Upper lobe of left lung (tissue), 6 donors: ENCODE measurements at regions not wholly inside any gene's neighbourhood (a gene's known extent, or its start where the extent isn't known, plus 50 kb on each side); places are given as distances from the start of the nearest gene placed in this dataset.

ENCODE experiments used
- ATAC-seq, 2 donors: fragments of 200-7000 bp; cut with Tn5 transposase; one replicate each; pipeline ENCODE4 v1.9.1; 2022; ENCODE audit warnings: mild to moderate bottlenecking in 2 of 2, moderate library complexity in 2 of 2; ENCODE audit not compliant: low FRiP score in 2 of 2
- DNase-seq, 2 donors: peaks; one replicate each; pipeline ENCODE4 v3.0.0-alpha.2; 2019 to 2020
- H3K27ac ChIP-seq, 4 donors: fragments of 200-600 bp; sonication (generic); one replicate each; pipeline ENCODE4 v1.5.1; 2016 to 2019
- H3K27me3 ChIP-seq, 4 donors: fragments of 200-600 bp; sonication (generic); one replicate each; pipeline ENCODE4 v1.5.1; 2017 to 2019
- H3K36me3 ChIP-seq, 4 donors: fragments of 200-600 bp; sonication (generic); one replicate each; pipeline ENCODE4 v1.5.1; 2016 to 2019
- H3K4me1 ChIP-seq, 4 donors: fragments of 200-600 bp; sonication (generic); one replicate each; pipeline ENCODE4 v1.5.1; 2018 to 2019
- H3K4me3 ChIP-seq, 4 donors: fragments of 200-600 bp; sonication (generic); one replicate each; pipeline ENCODE4 v1.5.1; 2017 to 2019; ENCODE audit warnings: mild to moderate bottlenecking in 2 of 4, moderate library complexity in 1 of 4
- H3K9me3 ChIP-seq, 4 donors: fragments of 200-600 bp; sonication (generic); one replicate each; pipeline ENCODE4 v1.5.1; 2018 to 2019
- EP300 ChIP-seq, 4 donors: sonication (generic); formaldehyde crosslinking; IDR thresholded peaks; one replicate each; pipeline ENCODE4 v1.5.1; 2017; ENCODE audit warnings: antibody characterized with exemption in 4 of 4, control low read depth in 2 of 4
- POLR2A ChIP-seq, 4 donors: fragments of 450-650 bp; IDR thresholded peaks; one replicate each; pipeline ENCODE4 v1.5.1; 2016 to 2017; ENCODE audit warnings: antibody characterized with exemption in 4 of 4, mild to moderate bottlenecking in 2 of 4
- POLR2AphosphoS5 ChIP-seq, 2 donors: sonication (generic); formaldehyde crosslinking; IDR thresholded peaks; one replicate each; pipeline ENCODE4 v1.5.1; 2017; ENCODE audit warnings: antibody characterized with exemption in 2 of 2
- WGBS, 2 donors: methylation state at CpG; one replicate each; pipeline ENCODE4 v1.1.5; 2017 to 2018; 5-methylcytosine and 5-hydroxymethylcytosine counted together
- TF ChIP-seq, protein P1 (sequence below), 6 experiments: fragments of 450-650 bp in 4 of 6; fragments of 200-600 bp in 2 of 6; sonication (generic) in 2 of 6; IDR thresholded peaks; one replicate each; pipeline ENCODE4 v1.5.1; 2016 to 2019; ENCODE audit warnings: antibody characterized with exemption in 6 of 6
- donor health status: DM: no; HTN: no; CAD: no; lungs with moderate emphysema.
- donor health status: DM: no; HTN: yes; CAD: no; lungs with severe emphysema.

DNA sequence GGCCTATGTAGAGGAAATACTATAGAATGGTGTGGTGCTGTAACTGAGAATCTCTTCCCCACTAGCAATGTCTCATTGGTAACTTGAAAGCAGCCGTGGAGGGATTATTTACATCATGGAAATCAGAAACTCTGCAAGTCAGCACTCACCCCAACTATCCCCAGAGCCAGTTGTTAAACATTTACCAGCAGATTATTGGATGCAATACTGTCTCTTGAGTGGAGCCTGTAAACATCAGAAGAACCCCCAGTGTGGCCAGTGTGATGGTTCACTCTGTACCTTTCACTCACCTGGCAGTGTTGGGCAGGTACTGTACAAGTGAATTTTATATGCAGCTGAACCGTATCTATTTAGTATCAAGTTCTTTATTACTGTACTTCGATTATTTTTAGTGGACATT, 299.8 kb upstream of the SALL1 start:
- H3K4me1 ChIP-seq: no peaks in the 10 kb centered on the region
- TF ChIP-seq EP300 (IDR thresholded peaks at IDR 0.05): no peak
- TF ChIP-seq, protein P1, sequence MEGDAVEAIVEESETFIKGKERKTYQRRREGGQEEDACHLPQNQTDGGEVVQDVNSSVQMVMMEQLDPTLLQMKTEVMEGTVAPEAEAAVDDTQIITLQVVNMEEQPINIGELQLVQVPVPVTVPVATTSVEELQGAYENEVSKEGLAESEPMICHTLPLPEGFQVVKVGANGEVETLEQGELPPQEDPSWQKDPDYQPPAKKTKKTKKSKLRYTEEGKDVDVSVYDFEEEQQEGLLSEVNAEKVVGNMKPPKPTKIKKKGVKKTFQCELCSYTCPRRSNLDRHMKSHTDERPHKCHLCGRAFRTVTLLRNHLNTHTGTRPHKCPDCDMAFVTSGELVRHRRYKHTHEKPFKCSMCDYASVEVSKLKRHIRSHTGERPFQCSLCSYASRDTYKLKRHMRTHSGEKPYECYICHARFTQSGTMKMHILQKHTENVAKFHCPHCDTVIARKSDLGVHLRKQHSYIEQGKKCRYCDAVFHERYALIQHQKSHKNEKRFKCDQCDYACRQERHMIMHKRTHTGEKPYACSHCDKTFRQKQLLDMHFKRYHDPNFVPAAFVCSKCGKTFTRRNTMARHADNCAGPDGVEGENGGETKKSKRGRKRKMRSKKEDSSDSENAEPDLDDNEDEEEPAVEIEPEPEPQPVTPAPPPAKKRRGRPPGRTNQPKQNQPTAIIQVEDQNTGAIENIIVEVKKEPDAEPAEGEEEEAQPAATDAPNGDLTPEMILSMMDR (IDR thresholded peaks at IDR 0.05): no peak
- TF ChIP-seq POLR2A (IDR thresholded peaks at IDR 0.05): no peak
- no peak for TF ChIP-seq POLR2AphosphoS5 (IDR thresholded peaks at IDR 0.05)
- H3K27ac ChIP-seq: no peak overlapping the region

GRCh38 chr16:51450376-51450775, 299.3 kb upstream of the SALL1 start:
- Histone ChIP-seq H3K27ac (no peak overlapping the region), H3K4me1 (no peaks in the 10 kb centered on the region), H3K9me3 (no peaks in the 10 kb centered on the region), H3K4me3 (no peak overlapping the region), H3K27me3 (no peaks in the 10 kb centered on the region), H3K36me3 (no peaks in the 10 kb centered on the region)
- DNase-seq (no peak), ATAC-seq (no peak)
- no peak for TF ChIP-seq POLR2A (IDR thresholded peaks at IDR 0.05)
- TF ChIP-seq EP300 (IDR thresholded peaks at IDR 0.05): no peak
- no peak for TF ChIP-seq POLR2AphosphoS5 (IDR thresholded peaks at IDR 0.05)
- TF ChIP-seq, protein P1 (IDR thresholded peaks at IDR 0.05): no peak
- WGBS, 2 donors: 41 to 52% methylated on average over 7 of the region's 7 CpGs

More for the DNA sequence above, 299.8 kb upstream of the SALL1 start:
- no peak for DNase-seq
- Histone ChIP-seq H3K27me3 (no peaks in the 10 kb centered on the region), H3K4me3 (no peak overlapping the region), H3K9me3 (no peaks in the 10 kb centered on the region), H3K36me3 (no peaks in the 10 kb centered on the region)
- no peak for ATAC-seq
- 66 to 68% methylated on average over 3 of the region's 3 CpGs for WGBS, 2 donors

DNA sequence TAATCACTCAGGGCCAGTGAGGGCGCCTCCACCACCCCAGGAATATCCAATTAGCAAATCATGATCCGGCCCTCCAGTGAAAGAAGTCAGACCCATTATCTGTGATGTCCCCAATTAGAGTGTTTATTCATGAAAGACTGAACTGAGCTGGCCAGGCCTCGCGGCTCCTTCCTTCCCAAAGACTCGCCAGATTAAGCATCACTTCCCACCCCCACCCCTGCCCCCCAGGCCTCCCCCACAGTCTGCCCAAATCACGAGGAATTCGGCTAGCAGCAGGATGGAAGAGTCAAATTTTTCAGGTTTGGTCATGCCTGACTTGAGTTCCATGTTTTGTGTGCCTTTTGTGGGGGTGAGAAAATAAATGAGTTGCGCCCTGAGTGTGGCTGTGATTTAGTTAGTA, 298.4 kb upstream of the SALL1 start:
- DNase-seq (no peak), ATAC-seq (no peak)
- H3K9me3 ChIP-seq: no peaks in the 10 kb centered on the region
- H3K4me3 ChIP-seq: no peak overlapping the region
- TF ChIP-seq EP300 (IDR thresholded peaks at IDR 0.05) (no peak), POLR2A (IDR thresholded peaks at IDR 0.05) (no peak), POLR2AphosphoS5 (IDR thresholded peaks at IDR 0.05) (no peak)
- TF ChIP-seq, protein P1 (IDR thresholded peaks at IDR 0.05): no peak
- no peaks in the 10 kb centered on the region for H3K4me1 ChIP-seq
- no peaks in the 10 kb centered on the region for H3K36me3 ChIP-seq
- H3K27ac ChIP-seq: no peak overlapping the region
- no peaks in the 10 kb centered on the region for H3K27me3 ChIP-seq
- WGBS, 2 donors: 38 to 39% methylated on average over 8 of the region's 8 CpGs

- WGBS, 2 donors: 63 to 69% methylated on average over 4 of the region's 4 CpGs
- Histone ChIP-seq H3K4me1 (no peaks in the 10 kb centered on the region), H3K9me3 (no peaks in the 10 kb centered on the region), H3K27ac (no peak overlapping the region), H3K4me3 (no peak overlapping the region), H3K36me3 (no peaks in the 10 kb centered on the region), H3K27me3 (no peaks in the 10 kb centered on the region)
- no peak for DNase-seq
- TF ChIP-seq POLR2A (IDR thresholded peaks at IDR 0.05): no peak
- TF ChIP-seq POLR2AphosphoS5 (IDR thresholded peaks at IDR 0.05): no peak
- TF ChIP-seq EP300 (IDR thresholded peaks at IDR 0.05): no peak
- TF ChIP-seq, protein P1 (IDR thresholded peaks at IDR 0.05): no peak
- no peak for ATAC-seq
Measured at GRCh38 chr16:51445250-51445649, 294.2 kb upstream of the SALL1 start.

DNA sequence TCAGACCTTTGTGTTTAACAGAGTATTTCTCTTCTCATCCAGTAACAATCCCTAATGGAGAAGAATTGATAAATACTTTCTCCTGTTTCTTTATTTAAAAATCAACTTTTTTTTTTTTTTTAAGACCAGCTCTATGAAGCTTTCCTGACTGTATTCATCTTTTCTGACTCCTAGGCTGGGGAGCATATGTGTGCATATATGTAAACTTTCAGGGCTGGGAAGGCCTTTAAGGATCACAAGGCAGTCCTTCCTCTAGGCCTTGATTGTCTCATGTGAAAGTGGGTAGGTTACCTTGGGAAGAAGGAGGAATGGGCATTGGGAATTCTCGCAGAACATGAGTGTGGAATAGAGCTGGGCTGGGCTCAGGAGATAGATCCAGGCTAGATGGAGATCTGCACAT, 292.9 kb upstream of the SALL1 start:
- H3K4me3 ChIP-seq: no peak overlapping the region
- no peaks in the 10 kb centered on the region for H3K4me1 ChIP-seq
- no peak for DNase-seq
- no peaks in the 10 kb centered on the region for H3K9me3 ChIP-seq
- no peaks in the 10 kb centered on the region for H3K36me3 ChIP-seq
- no peak for ATAC-seq
- no peak for TF ChIP-seq EP300 (IDR thresholded peaks at IDR 0.05)
- TF ChIP-seq POLR2AphosphoS5 (IDR thresholded peaks at IDR 0.05): no peak
- H3K27ac ChIP-seq: no peak overlapping the region
- H3K27me3 ChIP-seq: no peaks in the 10 kb centered on the region
- WGBS, 2 donors: 93 to 96% methylated on average over 1 of the region's 1 CpG
